ENCODE measurements at regions not wholly inside any gene's neighbourhood (a gene's known extent, or its start where the extent isn't known, plus 50 kb on each side); places are given as distances from the start of the nearest gene placed in this dataset.
"Not testable (repeated sequence)": the region's sequence is repeated elsewhere in the genome, so short reads cannot be mapped to it uniquely, and the experiment has no call there.

DNA sequence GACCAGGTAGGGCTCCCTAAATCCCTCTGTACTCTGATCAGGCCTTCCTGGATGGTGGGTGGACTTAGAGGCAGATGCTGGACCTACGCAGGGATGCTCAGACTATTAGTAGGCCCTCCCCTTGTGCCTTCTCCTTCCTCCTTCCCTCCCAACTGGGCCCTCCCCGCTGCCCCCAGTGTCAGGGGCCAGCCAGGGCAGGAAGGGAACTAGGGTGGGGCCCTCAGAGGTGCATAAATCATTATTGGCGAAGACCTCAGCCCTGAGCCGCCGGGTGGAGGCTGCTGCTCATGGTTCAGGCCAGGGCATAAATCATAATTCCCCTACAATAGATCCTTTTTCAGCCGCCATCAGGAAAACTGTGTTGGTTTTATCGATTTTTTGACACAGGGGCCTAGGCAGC, 81.4 kb downstream of the MRM1 start:
- peaks cover 15% of the 10 kb centered on the region; the same call in 1 of the 2 replicates for H3K4me1 ChIP-seq (ENCODE audit: insufficient read depth, low read length)
- H3K9me3 ChIP-seq (ENCODE audit: control insufficient read depth, insufficient read depth, low read length): no peaks in the 10 kb centered on the region
- no peaks in the 10 kb centered on the region for H3K36me3 ChIP-seq (ENCODE audit: insufficient read depth, low read length)
- no peak overlapping the region for H3K9ac ChIP-seq (ENCODE audit: low read depth, low read length)

DNA sequence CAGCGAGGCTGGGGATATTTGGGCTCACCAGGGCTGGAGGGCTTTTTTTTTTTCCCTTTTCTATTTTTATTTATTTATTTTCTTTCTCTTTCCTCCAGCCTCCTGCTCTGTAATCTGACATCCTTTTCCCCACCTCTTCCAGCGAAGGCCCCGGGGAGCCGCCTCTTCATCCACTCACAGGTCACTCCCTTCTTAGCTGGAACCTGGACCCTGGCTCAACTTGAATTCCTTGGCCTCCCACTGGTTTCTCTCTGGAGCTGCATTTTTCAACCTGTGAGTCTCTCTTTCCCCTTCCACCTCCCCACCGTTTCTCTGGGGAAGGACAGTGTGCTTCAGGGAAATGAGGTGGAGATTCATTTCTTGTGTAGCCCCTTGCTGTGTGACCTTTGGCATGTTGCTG, 82.0 kb downstream of the MRM1 start:
- Histone ChIP-seq H3K4me1 (ENCODE audit: insufficient read depth, low read length) (peaks cover 16% of the 10 kb centered on the region; the same call in 1 of the 2 replicates), H3K9me3 (ENCODE audit: control insufficient read depth, insufficient read depth, low read length) (no peaks in the 10 kb centered on the region), H3K9ac (ENCODE audit: low read depth, low read length) (no peak overlapping the region)

DNA sequence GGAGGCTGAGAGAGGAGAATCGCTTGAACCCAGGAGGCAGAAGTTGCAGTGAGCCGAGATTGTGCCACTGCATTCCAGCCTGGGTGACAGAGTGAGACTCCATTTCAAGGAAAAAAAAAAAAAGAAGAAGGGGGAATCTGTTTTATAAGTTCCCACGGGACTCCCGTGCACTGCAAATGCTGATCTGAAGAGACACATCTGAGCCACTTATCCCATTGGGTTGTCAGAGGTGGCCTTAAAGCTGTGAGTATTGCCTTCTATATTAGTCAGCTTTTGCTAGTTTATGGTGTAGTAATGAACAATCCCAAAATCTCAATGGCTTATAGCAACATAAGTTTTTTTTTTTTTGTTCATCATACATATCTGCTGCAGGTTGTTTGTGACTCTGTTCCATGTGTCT, 82.8 kb downstream of the MRM1 start:
- Histone ChIP-seq H3K4me1 (ENCODE audit: insufficient read depth, low read length) (peaks cover 16% of the 10 kb centered on the region; the same call in 1 of the 2 replicates), H3K36me3 (ENCODE audit: insufficient read depth, low read length) (no peaks in the 10 kb centered on the region), H3K9ac (ENCODE audit: low read depth, low read length) (no peak overlapping the region), H3K9me3 (ENCODE audit: control insufficient read depth, insufficient read depth, low read length) (no peaks in the 10 kb centered on the region)

More for the DNA sequence above, 82.0 kb downstream of the MRM1 start:
- no peaks in the 10 kb centered on the region for H3K36me3 ChIP-seq (ENCODE audit: insufficient read depth, low read length)

DNA sequence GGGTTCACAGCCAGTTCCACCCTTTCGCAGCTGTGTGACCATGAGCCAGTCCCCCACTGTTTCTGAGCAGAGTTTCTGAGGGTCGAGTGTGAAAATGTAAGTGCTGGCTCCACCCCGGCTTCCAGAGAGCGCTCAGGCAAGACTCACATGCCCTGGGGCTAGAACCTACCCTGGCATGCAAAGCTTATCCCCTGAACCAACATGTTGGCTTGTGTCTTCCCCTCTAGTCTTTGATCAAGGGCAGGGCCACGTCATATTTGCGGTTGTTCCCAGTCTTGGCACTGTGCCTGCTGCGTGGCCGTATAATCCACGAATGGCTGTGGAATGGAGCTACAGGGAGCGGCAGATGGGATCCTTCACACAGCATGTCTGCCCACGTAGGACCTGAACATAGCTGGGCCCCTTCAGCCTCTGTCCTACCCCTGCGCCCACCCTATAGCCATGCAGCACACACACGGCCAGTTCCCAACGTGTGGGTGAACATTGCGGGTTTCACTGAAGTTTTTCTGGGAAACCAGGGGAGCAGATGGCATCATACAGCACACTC, 84.8 kb downstream of the MRM1 start:
- Histone ChIP-seq H3K4me1 (ENCODE audit: insufficient read depth, low read length) (peaks cover 7% of the 10 kb centered on the region; the same call in 1 of the 2 replicates), H3K9me3 (ENCODE audit: control insufficient read depth, insufficient read depth, low read length) (no peaks in the 10 kb centered on the region), H3K9ac (ENCODE audit: low read depth, low read length) (no peak overlapping the region), H3K36me3 (ENCODE audit: insufficient read depth, low read length) (no peaks in the 10 kb centered on the region)

DNA sequence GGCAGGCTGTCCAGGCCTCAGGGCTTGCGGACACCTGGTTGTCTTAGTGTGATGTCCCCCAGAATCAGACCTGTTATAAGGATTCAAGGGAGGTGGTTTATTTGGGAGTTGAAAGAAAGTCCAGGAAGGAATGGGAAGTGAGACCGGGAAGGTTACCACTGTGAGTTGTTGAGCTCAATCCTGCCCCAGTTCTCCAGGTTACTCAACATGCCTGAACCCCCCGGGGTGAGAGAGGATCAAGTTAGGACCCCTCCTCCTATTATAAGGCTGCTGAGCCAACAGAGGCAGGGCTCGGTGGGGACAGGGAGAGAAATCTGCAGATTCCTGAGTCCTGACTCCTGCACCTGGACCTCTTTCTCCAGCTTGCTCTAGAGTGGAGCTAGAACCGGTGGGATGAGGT, 86.4 kb downstream of the MRM1 start:
- H3K9me3 ChIP-seq (ENCODE audit: control insufficient read depth, insufficient read depth, low read length): no peaks in the 10 kb centered on the region

DNA sequence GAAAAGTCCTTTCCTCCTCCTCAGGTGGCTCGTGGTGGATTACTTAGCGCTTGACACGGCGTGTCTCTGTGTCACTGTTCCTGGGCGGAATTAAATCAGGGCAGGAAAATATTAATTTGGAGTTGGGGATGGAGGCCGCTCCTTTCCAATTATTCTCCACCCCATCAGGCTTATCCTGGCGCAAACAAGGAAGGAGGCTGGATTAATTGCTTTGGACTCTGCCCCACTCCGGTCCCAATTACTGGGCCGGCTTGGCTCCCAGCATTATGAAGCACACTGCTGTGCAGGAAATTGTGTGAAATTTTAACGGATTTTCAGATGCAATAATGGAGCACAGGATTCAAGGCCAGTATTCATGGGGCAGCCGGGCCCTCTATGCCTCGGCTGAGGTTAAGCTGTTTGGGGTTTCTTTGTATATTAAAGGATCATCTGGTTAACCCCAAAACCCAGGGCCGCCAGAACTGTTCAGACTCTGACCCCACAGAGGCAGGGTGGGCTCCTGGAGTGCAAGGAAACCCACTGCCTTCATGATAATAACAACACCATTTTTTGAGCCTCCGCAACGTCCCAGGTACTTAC, 87.8 kb downstream of the MRM1 start:
- no peak overlapping the region for H3K9ac ChIP-seq (ENCODE audit: low read depth, low read length)
- H3K36me3 ChIP-seq (ENCODE audit: insufficient read depth, low read length): no peaks in the 10 kb centered on the region
- peaks cover 7% of the 10 kb centered on the region; the same call in 1 of the 2 replicates for H3K4me1 ChIP-seq (ENCODE audit: insufficient read depth, low read length)
- no peaks in the 10 kb centered on the region for H3K9me3 ChIP-seq (ENCODE audit: control insufficient read depth, insufficient read depth, low read length)

More for the DNA sequence above, 86.4 kb downstream of the MRM1 start:
- Histone ChIP-seq H3K36me3 (ENCODE audit: insufficient read depth, low read length) (no peaks in the 10 kb centered on the region), H3K9ac (ENCODE audit: low read depth, low read length) (no peak overlapping the region), H3K4me1 (ENCODE audit: insufficient read depth, low read length) (peaks cover 7% of the 10 kb centered on the region; the same call in 1 of the 2 replicates)

DNA sequence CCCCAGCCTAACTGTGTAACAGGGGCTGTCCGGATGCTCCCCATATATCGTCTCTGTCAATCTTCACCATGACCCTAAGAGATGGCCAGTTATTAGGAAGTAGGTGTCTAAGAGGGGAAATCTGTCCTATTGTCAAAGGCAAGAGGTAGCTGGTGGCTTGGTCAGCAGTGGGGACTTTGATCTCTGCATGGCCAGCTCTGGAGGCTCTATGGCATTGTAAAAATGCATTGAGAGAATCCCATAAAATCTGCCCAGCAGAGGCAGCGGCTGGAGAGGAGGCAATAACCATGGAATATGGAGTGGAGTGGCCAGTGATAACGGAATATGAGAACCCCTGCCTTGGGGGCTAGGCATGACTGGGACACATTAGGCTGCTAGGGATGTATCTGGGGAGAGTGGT, 88.8 kb downstream of the MRM1 start:
- Histone ChIP-seq H3K4me1 (ENCODE audit: insufficient read depth, low read length) (peaks cover 7% of the 10 kb centered on the region; the same call in 1 of the 2 replicates), H3K9ac (ENCODE audit: low read depth, low read length) (no peak overlapping the region), H3K9me3 (ENCODE audit: control insufficient read depth, insufficient read depth, low read length) (no peaks in the 10 kb centered on the region)

DNA sequence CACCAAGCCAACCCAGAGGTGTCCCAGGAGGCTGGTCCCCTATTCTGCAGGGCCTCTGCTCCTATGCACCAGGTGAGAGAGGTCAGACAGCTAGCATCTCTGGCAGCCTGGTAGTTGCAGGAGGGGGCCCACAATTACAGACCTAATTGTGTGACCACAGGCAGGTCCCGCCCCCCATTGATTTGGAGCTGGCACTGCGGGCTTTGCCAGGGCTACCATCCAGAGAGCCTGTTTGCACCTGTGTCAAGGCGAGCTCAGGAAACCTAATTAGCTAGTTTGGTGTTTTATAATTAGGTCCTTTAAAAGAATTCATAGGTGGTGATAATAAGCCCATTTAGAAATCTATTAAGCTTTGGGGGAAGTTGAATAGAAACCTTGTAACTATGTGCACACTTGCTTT, 90.2 kb downstream of the MRM1 start:
- Histone ChIP-seq H3K9ac (ENCODE audit: low read depth, low read length) (no peak overlapping the region), H3K36me3 (ENCODE audit: insufficient read depth, low read length) (no peaks in the 10 kb centered on the region), H3K4me1 (ENCODE audit: insufficient read depth, low read length) (peaks cover 7% of the 10 kb centered on the region; the same call in 1 of the 2 replicates), H3K9me3 (ENCODE audit: control insufficient read depth, insufficient read depth, low read length) (no peaks in the 10 kb centered on the region)

More for the DNA sequence above, 88.8 kb downstream of the MRM1 start:
- no peaks in the 10 kb centered on the region for H3K36me3 ChIP-seq (ENCODE audit: insufficient read depth, low read length)

DNA sequence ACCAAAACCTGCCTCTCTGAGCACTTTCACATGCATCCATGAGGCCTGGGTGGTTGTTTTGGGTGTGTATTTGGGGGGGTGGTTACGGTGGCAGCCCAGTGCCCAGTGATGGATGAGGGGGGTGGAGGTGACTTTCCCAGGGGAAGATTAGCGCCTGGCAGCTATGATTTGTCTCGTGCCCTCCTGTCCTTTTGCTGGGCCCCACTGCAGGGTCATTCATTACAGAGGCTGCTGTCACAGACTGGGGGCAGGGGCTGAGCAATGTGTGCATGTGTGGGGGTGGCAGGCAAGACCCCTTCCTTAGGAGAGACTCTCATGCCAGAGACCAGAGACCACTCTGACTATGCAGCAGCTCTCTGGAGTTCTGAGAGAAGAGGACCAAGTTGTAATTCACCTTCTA, 93.7 kb downstream of the MRM1 start:
- Histone ChIP-seq H3K4me1 (ENCODE audit: insufficient read depth, low read length) (no peaks in the 10 kb centered on the region), H3K9ac (ENCODE audit: low read depth, low read length) (no peak overlapping the region), H3K36me3 (ENCODE audit: insufficient read depth, low read length) (no peaks in the 10 kb centered on the region), H3K9me3 (ENCODE audit: control insufficient read depth, insufficient read depth, low read length) (no peaks in the 10 kb centered on the region)

DNA sequence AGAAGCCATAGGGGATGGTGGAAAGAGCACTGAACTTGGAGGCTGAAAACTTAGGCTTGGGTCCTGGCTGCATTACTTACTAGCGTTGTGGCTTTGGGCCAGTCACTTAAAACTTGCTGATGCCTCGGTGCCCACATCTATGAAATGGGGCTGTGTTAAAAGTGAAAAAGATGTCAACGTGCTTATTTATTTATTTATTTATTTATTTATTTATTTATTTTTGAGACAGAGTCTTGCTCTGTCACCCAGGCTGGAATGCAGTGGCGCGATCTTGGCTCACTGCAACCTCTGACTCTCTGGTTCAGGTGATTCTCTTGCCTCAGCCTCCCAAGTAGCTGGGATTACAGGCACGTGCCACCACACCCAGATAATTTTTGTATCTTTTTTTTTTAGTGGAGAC, 94.3 kb downstream of the MRM1 start:
- not testable (repeated sequence) for H3K36me3 ChIP-seq (ENCODE audit: insufficient read depth, low read length); H3K9me3 ChIP-seq (ENCODE audit: control insufficient read depth, insufficient read depth, low read length); H3K9ac ChIP-seq (ENCODE audit: low read depth, low read length); H3K4me1 ChIP-seq (ENCODE audit: insufficient read depth, low read length)

DNA sequence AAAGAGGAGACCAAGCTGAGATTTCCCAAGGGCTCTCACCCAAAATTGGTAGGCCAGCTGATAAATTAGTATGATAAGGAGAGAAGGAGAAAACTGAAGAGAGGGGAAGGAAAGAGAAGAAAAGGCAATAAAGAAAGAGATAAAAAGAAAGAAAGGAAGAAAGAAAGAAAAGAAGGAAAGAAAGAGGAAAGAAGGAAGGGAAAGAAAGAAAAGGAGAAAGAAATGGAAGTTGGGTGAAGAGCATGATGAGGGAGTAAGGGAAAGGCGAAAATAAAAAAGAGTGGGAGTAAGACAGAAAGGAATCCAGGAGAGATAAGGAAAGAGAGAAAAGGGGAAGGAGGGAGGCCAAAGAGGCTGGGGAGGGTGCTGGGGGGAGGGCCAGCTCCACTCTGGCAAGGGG, 95.4 kb downstream of the MRM1 start:
- Histone ChIP-seq H3K4me1 (ENCODE audit: insufficient read depth, low read length) (no peaks in the 10 kb centered on the region), H3K9ac (ENCODE audit: low read depth, low read length) (no peak overlapping the region), H3K9me3 (ENCODE audit: control insufficient read depth, insufficient read depth, low read length) (no peaks in the 10 kb centered on the region), H3K36me3 (ENCODE audit: insufficient read depth, low read length) (no peaks in the 10 kb centered on the region)

DNA sequence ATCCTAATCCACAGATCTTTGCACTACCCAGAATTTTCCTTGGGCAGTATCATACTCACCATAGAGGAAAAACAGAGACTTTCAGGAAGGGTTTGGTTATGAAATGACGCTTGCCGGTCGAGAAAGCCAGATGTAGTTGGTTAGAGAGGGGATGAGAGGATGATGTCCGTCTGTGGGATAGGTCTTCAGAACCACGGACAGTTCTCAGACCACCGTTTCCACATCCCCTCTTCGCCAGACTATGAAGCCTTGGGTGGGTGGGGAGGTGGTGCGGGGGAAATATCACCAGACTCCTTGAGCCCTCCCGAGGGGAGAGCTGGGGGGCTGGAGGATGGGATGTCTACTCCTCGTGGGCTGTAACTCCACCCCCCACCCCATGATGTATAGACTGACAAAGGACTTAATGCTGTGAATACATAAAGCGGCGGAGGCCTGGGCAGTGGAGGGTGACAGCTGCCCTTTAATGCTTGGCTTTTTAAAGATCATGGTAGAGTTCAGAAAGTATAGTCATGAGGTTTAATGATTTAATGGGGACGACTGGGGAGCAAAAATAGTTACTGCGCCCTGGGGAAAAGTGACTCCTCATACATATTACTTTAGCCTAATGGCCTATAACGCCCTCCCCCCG, 96.6 kb downstream of the MRM1 start:
- no peaks in the 10 kb centered on the region for H3K4me1 ChIP-seq (ENCODE audit: insufficient read depth, low read length)
- no peaks in the 10 kb centered on the region for H3K9me3 ChIP-seq (ENCODE audit: control insufficient read depth, insufficient read depth, low read length)
- H3K9ac ChIP-seq (ENCODE audit: low read depth, low read length): no peak overlapping the region
- no peaks in the 10 kb centered on the region for H3K36me3 ChIP-seq (ENCODE audit: insufficient read depth, low read length)

DNA sequence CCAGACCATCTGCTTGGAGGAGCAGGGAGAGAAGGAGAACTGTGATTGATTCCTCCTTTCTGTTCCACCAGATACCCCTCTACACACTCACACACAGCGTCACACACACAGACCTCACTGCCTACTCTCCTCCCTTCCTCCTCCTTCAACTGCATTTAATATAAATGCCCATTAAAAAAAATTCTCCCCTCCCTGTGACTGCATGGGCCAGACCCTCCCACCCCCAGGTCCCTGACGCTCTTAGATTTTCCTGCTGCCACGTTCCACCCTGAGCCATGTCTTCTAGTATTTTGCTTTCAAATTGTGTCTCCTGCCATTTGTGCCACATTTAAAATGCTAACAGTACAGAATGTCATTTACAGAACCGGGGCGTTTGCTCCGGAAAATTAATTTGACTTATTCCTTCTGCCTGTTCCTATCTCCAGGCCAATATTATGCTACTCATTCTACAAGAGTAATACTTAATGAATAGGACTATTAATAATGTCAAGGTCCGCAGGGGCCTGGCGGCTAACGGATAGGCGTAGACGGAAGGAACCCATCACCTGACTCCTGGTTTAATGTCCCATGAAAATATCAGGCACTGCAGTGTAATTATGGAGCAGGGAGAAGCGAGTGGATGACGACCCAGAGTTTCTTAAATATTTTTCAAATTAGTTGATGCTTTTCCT, 100.2 kb downstream of the MRM1 start:
- Histone ChIP-seq H3K9ac (ENCODE audit: low read depth, low read length) (no peak overlapping the region), H3K4me1 (ENCODE audit: insufficient read depth, low read length) (no peaks in the 10 kb centered on the region), H3K9me3 (ENCODE audit: control insufficient read depth, insufficient read depth, low read length) (no peaks in the 10 kb centered on the region), H3K36me3 (ENCODE audit: insufficient read depth, low read length) (no peaks in the 10 kb centered on the region)

DNA sequence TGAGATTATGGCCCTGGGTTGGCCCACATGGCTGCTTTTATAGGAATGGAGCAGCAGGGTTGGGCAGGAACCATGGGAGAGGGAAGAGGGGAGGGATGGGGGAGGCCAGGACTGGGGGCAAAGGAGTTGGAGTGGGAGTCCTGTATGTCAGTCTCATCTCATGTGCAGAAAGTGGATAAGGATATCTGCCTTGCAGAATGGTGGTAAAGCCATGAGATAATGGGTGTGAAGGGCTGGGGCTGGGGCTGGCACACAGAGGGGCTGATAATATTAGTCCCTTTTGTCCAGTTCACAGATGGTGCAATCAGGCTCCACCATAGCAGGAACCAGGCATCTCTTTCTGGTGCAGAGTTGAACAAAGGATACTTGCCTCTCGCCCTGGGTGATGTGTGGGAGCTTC, 101.3 kb downstream of the MRM1 start:
- Histone ChIP-seq H3K9me3 (ENCODE audit: control insufficient read depth, insufficient read depth, low read length) (no peaks in the 10 kb centered on the region), H3K4me1 (ENCODE audit: insufficient read depth, low read length) (no peaks in the 10 kb centered on the region), H3K36me3 (ENCODE audit: insufficient read depth, low read length) (no peaks in the 10 kb centered on the region), H3K9ac (ENCODE audit: low read depth, low read length) (no peak overlapping the region)

DNA sequence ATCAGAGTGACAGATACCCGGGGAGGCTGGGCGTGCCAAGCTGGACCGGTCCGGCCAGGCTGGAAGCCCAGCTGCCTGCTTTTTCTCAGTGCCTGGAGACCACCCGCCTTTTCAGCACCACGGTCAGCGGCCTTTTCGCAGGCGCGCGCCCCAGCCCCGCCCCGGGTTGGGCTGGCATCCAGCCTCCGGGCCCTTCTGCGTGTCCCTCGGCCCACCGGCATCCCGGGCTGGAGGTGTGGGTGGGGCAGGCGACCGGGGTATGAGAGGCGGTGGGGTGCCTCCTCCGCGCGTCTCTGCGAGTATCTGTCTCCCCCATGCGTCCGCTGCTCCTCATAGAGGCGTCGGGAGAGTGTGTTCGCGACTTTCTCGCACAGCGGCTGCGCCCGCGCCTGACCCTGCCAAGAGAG, 102.5 kb downstream of the MRM1 start:
- no peaks in the 10 kb centered on the region for H3K9me3 ChIP-seq (ENCODE audit: control insufficient read depth, insufficient read depth, low read length)
- no peaks in the 10 kb centered on the region for H3K36me3 ChIP-seq (ENCODE audit: insufficient read depth, low read length)
- H3K4me1 ChIP-seq (ENCODE audit: insufficient read depth, low read length): no peaks in the 10 kb centered on the region
- H3K9ac ChIP-seq (ENCODE audit: low read depth, low read length): peak overlapping the region; percentile 28; the same call in 1 of the 2 replicates
